CD4-positive, alpha-beta T cell (primary cell): ENCODE measurements at regions not wholly inside any gene's neighbourhood (a gene's known extent, or its start where the extent isn't known, plus 50 kb on each side); places are given as distances from the start of the nearest gene placed in this dataset.

Experiments
- ATAC-seq: fragments of 200-7000 bp; cut with Tn5 transposase; one replicate; pipeline ENCODE4 v1.10.0; 2022; ENCODE audit warnings: mild to moderate bottlenecking; ENCODE audit not compliant: poor library complexity
- CTCF ChIA-PET: fragments of 350-600 bp; sonication (Branson Sonifier 250); formaldehyde crosslinking; loops from one replicate; lab custom pipeline; 2021; ENCODE audit warnings: antibody characterized with exemption, inconsistent platforms; lab: Charles Lee
- POLR2A ChIA-PET: fragments of 350-600 bp; sonication (Branson Sonifier 250); formaldehyde crosslinking; loops from one replicate; lab custom pipeline; 2021; ENCODE audit warnings: antibody characterized with exemption, inconsistent platforms; lab: Charles Lee
- DNase-seq, 14 experiments: peaks; one replicate each; pipeline ENCODE4 v3.0.0-alpha.2; 2013 to 2020; ENCODE audit warnings: mixed read lengths in 2 of 14
- H3K27ac ChIP-seq, 2 donors: one replicate each; pipeline versions ENCODE4 v1.5.1 to v1.7.0; 2013; ENCODE audit warnings: low read length in 2 of 2, low read depth in 1 of 2, mild to moderate bottlenecking in 1 of 2
- H3K27me3 ChIP-seq, 2 experiments: 1 replicate in 1 of 2; 2 replicates in 1 of 2; pipeline versions ENCODE4 v1.6.1 to v1.7.0; 2013; ENCODE audit warnings: low read length in 2 of 2, control low read depth in 1 of 2, mild to moderate bottlenecking in 1 of 2, moderate library complexity in 1 of 2; ENCODE audit not compliant: insufficient read depth in 2 of 2, control insufficient read depth in 1 of 2
- H3K36me3 ChIP-seq: one replicate; pipeline ENCODE4 v1.6.1; 2013; ENCODE audit warnings: low read length, control low read depth; ENCODE audit not compliant: insufficient read depth
- H3K4me1 ChIP-seq: one replicate; pipeline ENCODE4 v1.6.1; 2013; ENCODE audit warnings: low read length, control low read depth; ENCODE audit not compliant: insufficient read depth
- H3K4me3 ChIP-seq: one replicate; pipeline ENCODE4 v1.5.1; 2013; ENCODE audit warnings: mild to moderate bottlenecking, low read length, moderate library complexity
- H3K9me3 ChIP-seq, 2 experiments: 1 replicate in 1 of 2; 2 replicates in 1 of 2; pipeline versions ENCODE4 v1.6.1 to v1.7.0; 2013; ENCODE audit warnings: low read length in 2 of 2, mild to moderate bottlenecking in 2 of 2, control low read depth in 1 of 2, moderate library complexity in 1 of 2; ENCODE audit not compliant: control insufficient read depth in 1 of 2, insufficient read depth in 1 of 2
- H3K27ac Mint-ChIP-seq: one replicate; pipeline ENCODE4 v1.8.0; 2020; ENCODE audit warnings: mixed read lengths
- H3K27me3 Mint-ChIP-seq: one replicate; pipeline ENCODE4 v1.8.0; 2021; ENCODE audit warnings: mixed read lengths
- H3K36me3 Mint-ChIP-seq: one replicate; pipeline ENCODE4 v1.8.0; 2021; ENCODE audit warnings: low read depth, mixed read lengths
- H3K4me1 Mint-ChIP-seq: one replicate; pipeline ENCODE4 v1.8.0; 2021; ENCODE audit warnings: low read depth, mixed read lengths
- H3K4me3 Mint-ChIP-seq: one replicate; pipeline ENCODE4 v1.8.0; 2020; ENCODE audit warnings: mild to moderate bottlenecking, mixed read lengths
- H3K9me3 Mint-ChIP-seq: one replicate; pipeline ENCODE4 v1.8.0; 2020; ENCODE audit warnings: mixed read lengths
- intact Hi-C, 2 experiments: fragments of 100-400 bp; cut with DNase I in 1 of 2; cut with micrococcal nuclease in 1 of 2; formaldehyde crosslinking; loops; one replicate each; pipeline versions ENCODE4 v1.15.1 to v1.9.0; 2023 to 2025; cut with DNase I, micrococcal nuclease
- TF ChIP-seq, protein P1 (sequence below): fragments of 200-600 bp; IDR thresholded peaks from one replicate; pipeline ENCODE4 v1.8.0; 2022; ENCODE audit warnings: antibody characterized with exemption, mild to moderate bottlenecking

DNA sequence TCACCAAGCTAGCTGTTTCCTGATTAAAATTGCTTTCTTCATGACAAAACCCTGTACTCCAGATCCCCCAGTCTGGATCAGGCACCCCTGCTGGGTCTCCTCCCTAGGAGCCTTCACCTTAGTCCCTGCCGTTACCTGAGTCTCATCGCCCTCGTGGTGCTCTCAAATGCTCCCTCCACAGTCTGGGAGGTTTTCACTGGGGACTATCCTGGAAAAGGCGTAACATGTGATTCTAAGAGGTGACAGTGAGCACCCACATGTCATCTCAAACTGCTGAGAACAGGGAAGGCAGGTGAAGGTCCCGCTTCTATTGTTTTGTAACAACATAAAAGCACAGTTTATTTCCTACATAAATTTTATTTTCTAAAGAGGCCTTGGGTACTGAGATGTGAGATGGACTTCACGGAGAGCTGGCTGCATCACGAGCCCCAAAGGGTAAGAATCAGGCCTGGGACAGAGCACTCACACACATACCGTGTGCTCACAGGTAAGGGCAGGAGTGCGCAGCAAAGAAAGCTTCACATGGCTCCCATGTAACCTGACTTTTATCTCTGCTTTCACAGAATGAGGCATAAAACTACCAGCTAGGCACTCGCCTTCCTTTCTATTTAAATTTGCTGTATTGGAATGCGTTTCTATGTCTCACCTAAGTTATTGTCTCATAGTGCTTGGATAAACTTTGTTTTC lies 531.5 kb downstream of the RNF144A start:
- intact Hi-C loops, result no loop called here
- H3K4me1 ChIP-seq, result peaks cover 41% of the 10 kb centered on the region
- ChIA-PET POLR2A (interaction anchor here (2.2 to 4.7 kb wide), 2 partner anchors 1234 to 1236 kb away, joined by 5 to 28 read pairs; partner anchors contain the start of gene ID2), CTCF (no interaction called here)
- peak overlapping the region in 1 of 2 donors; percentile 13 for H3K27ac ChIP-seq
- H3K27ac Mint-ChIP-seq, result peak overlapping the region; percentile 89
- no peak overlapping the region for H3K4me3 Mint-ChIP-seq
- no peaks in the 10 kb centered on the region for H3K36me3 Mint-ChIP-seq
- H3K27me3 Mint-ChIP-seq, result no peaks in the 10 kb centered on the region
- H3K4me1 Mint-ChIP-seq, result peaks cover 62% of the 10 kb centered on the region
- H3K9me3 ChIP-seq, result no peaks in the 10 kb centered on the region
- H3K4me3 ChIP-seq, result no peak overlapping the region
- no peaks in the 10 kb centered on the region for H3K36me3 ChIP-seq
- TF ChIP-seq, protein P1, sequence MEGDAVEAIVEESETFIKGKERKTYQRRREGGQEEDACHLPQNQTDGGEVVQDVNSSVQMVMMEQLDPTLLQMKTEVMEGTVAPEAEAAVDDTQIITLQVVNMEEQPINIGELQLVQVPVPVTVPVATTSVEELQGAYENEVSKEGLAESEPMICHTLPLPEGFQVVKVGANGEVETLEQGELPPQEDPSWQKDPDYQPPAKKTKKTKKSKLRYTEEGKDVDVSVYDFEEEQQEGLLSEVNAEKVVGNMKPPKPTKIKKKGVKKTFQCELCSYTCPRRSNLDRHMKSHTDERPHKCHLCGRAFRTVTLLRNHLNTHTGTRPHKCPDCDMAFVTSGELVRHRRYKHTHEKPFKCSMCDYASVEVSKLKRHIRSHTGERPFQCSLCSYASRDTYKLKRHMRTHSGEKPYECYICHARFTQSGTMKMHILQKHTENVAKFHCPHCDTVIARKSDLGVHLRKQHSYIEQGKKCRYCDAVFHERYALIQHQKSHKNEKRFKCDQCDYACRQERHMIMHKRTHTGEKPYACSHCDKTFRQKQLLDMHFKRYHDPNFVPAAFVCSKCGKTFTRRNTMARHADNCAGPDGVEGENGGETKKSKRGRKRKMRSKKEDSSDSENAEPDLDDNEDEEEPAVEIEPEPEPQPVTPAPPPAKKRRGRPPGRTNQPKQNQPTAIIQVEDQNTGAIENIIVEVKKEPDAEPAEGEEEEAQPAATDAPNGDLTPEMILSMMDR, result no peak
- no peak for ATAC-seq
- H3K27me3 ChIP-seq, result no peaks in the 10 kb centered on the region
- H3K9me3 Mint-ChIP-seq, result no peaks in the 10 kb centered on the region
- DNase-seq, result no peak

DNA sequence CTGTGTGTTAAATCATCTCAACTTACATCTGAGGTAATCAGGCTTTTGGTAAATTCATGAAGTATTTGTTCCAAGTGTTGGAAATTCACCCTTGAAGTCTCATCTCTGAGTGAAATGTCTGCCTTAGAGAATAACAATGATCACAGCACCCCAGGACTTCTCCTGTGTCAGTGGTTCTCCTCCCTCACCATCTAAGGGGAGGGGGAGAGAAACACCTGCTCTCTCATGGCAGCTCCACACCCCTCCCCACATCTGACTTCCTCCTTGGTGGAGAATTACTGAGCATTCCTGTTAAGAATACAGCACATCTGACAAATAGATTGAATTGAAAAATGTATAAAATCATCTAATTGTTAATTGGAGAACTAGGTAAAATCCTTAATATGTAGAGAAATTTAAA lies 532.1 kb downstream of the RNF144A start:
- H3K4me3 Mint-ChIP-seq, result peak overlapping the region; percentile 23
- no peaks in the 10 kb centered on the region for H3K36me3 Mint-ChIP-seq
- ChIA-PET POLR2A (interaction anchor here (2.2 to 4.7 kb wide), 3 partner anchors 118 to 1235 kb away, joined by 5 to 28 read pairs (median 24); partner anchors contain the start of gene ID2), CTCF (no interaction called here)
- H3K36me3 ChIP-seq, result no peaks in the 10 kb centered on the region
- peak overlapping the region; percentile 89 for H3K27ac Mint-ChIP-seq
- no peaks in the 10 kb centered on the region for H3K27me3 ChIP-seq
- TF ChIP-seq, protein P1, result no peak
- H3K4me1 ChIP-seq, result peaks cover 47% of the 10 kb centered on the region
- H3K4me3 ChIP-seq, result no peak overlapping the region
- no peaks in the 10 kb centered on the region for H3K27me3 Mint-ChIP-seq
- ATAC-seq (no peak), DNase-seq (no peak)
- H3K9me3 ChIP-seq, result no peaks in the 10 kb centered on the region
- H3K4me1 Mint-ChIP-seq, result peaks cover 68% of the 10 kb centered on the region
- intact Hi-C loops, result no loop called here
- no peaks in the 10 kb centered on the region for H3K9me3 Mint-ChIP-seq
- peak overlapping the region in 1 of 2 donors; percentile 32 for H3K27ac ChIP-seq

DNA sequence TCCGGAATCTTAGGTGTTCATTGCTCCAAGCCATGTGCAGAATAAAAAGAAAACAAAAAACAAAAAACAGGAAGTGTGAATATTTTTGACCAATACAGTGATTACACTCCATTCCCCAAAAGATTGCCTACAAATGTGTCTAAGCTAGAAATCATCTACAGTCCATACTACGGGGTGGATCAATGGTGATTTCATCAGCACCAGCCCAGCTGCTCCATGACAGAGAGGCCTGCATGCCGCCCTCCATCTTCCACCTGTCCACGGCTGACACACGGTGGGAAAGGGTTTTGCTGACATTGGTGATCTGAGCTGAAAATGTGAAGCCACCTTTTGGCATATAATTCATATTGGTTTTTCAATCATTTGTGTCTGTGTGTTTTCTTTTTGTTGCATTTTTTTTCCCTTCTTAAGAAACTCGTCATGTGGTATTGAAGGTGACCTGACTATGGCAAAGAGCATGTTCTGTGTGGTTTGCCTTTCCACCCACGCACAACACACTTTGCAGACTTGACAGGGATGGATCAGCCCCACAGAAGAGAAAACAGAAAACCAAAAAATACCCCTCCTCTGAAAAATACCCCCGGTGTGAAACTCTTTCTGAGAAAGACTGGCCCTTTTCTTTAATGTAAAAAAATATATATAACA lies 533.1 kb downstream of the RNF144A start:
- Histone ChIP-seq H3K9me3 (no peaks in the 10 kb centered on the region), H3K4me3 (no peak overlapping the region), H3K27me3 (no peaks in the 10 kb centered on the region), H3K27ac (peak overlapping the region; percentile 44 to 68), H3K4me1 (peaks cover 54% of the 10 kb centered on the region), H3K36me3 (no peaks in the 10 kb centered on the region)
- DNase-seq (peak in 7 of 14 experiments; percentile 23 to 76 (median 54)), ATAC-seq (peak; percentile 81)
- intact Hi-C loops, result loop anchor here in 1 of 2 experiments (2.0 to 10.0 kb wide), 2 partner anchors 24 to 64 kb away; no protein-coding TSS in a partner anchor
- POLR2A ChIA-PET, result interaction anchor here (1.1 to 4.7 kb wide), 6 partner anchors 19 to 1234 kb away, joined by 3 to 28 read pairs (median 6); partner anchors contain the start of gene ID2
- no peaks in the 10 kb centered on the region for H3K27me3 Mint-ChIP-seq
- H3K9me3 Mint-ChIP-seq, result no peaks in the 10 kb centered on the region
- TF ChIP-seq, protein P1, result no peak
- H3K4me1 Mint-ChIP-seq, result peaks cover 73% of the 10 kb centered on the region
- CTCF ChIA-PET, result no interaction called here
- peak overlapping the region; percentile 89 for H3K27ac Mint-ChIP-seq
- H3K4me3 Mint-ChIP-seq, result peak overlapping the region; percentile 81
- H3K36me3 Mint-ChIP-seq, result no peaks in the 10 kb centered on the region
